IMR-90 (cell line): ENCODE measurements at regions not wholly inside any gene's neighbourhood (a gene's known extent, or its start where the extent isn't known, plus 50 kb on each side); places are given as distances from the start of the nearest gene placed in this dataset.

Experiments
- ATAC-seq: fragments of 200-7000 bp; cut with Tn5 transposase; 2 replicates; pipeline ENCODE4 v1.9.1; 2020; ENCODE audit warnings: low read depth, mild to moderate bottlenecking, moderate library complexity
- BruUV-seq: library from RNA; stranded (reverse); fragments of 400-500 nt; replicated peaks from 2 replicates; lab custom pipeline; 2021; lab: Mats Ljungman, UMichigan
- CTCF ChIA-PET: fragments of 300-600 bp; formaldehyde crosslinking; extraction: SDS; loops from one replicate; lab custom pipeline; 2021; ENCODE audit warnings: antibody characterized with exemption; lab: Yijun Ruan, JAX
- POLR2A ChIA-PET: fragments of 300-600 bp; sonication (Branson Sonifier 250); formaldehyde crosslinking; loops from one replicate; lab custom pipeline; 2022; ENCODE audit warnings: antibody characterized with exemption; ENCODE audit not compliant: unreplicated experiment; lab: Charles Lee
- DNase-seq: peaks from one replicate; pipeline ENCODE4 v3.0.0; 2013
- H2AFZ ChIP-seq: replicated peaks from 2 replicates; pipeline ENCODE3; 2013; ENCODE audit warnings: low read length, mild to moderate bottlenecking; ENCODE audit not compliant: poor library complexity
- H2AK5ac ChIP-seq: 2 replicates; pipeline ENCODE4 v1.6.1; 2013; ENCODE audit warnings: low read depth, low read length, inconsistent platforms
- H2AK9ac ChIP-seq: replicated peaks from 2 replicates; pipeline ENCODE3; 2013; ENCODE audit warnings: mild to moderate bottlenecking, low read depth, low read length, moderate library complexity; ENCODE audit not compliant: poor library complexity
- H2BK120ac ChIP-seq: 2 replicates; pipeline ENCODE4 v1.6.1; 2013; ENCODE audit warnings: low read depth, low read length, inconsistent platforms
- H2BK15ac ChIP-seq: 3 replicates; pipeline ENCODE4 v1.6.1; 2013; ENCODE audit warnings: low read depth, low read length, inconsistent platforms
- H2BK20ac ChIP-seq: 2 replicates; pipeline ENCODE4 v1.6.1; 2013; ENCODE audit warnings: low read depth, mild to moderate bottlenecking, inconsistent platforms, low read length, moderate library complexity
- H2BK5ac ChIP-seq: 2 replicates; pipeline ENCODE4 v1.6.1; 2013; ENCODE audit warnings: mild to moderate bottlenecking, low read depth, low read length, inconsistent platforms; ENCODE audit not compliant: poor library complexity, severe bottlenecking
- H3K14ac ChIP-seq: replicated peaks from 2 replicates; pipeline ENCODE4 v1.6.1; 2013; ENCODE audit warnings: low read depth, low read length, inconsistent platforms
- H3K18ac ChIP-seq: 2 replicates; pipeline ENCODE4 v1.6.1; 2013; ENCODE audit warnings: low read depth, low read length, control low read depth
- H3K23ac ChIP-seq: 2 replicates; pipeline ENCODE4 v1.6.1; 2013; ENCODE audit warnings: low read depth, low read length, inconsistent platforms
- H3K27ac ChIP-seq: 2 replicates; pipeline ENCODE4 v1.5.1; 2013; ENCODE audit warnings: mild to moderate bottlenecking, control low read depth, low read length; ENCODE audit not compliant: insufficient read depth
- H3K27me3 ChIP-seq: 2 replicates; pipeline ENCODE4 v1.6.1; 2013; ENCODE audit warnings: low read length; ENCODE audit not compliant: control insufficient read depth, insufficient read depth
- H3K36me3 ChIP-seq: 2 replicates; pipeline ENCODE4 v1.6.1; 2013; ENCODE audit warnings: low read length, mixed read lengths; ENCODE audit not compliant: control insufficient read depth, insufficient read depth
- H3K4ac ChIP-seq: 2 replicates; pipeline ENCODE4 v1.6.1; 2013; ENCODE audit warnings: low read depth, low read length, inconsistent platforms
- H3K4me1 ChIP-seq: 2 replicates; pipeline ENCODE4 v1.6.1; 2013; ENCODE audit warnings: low read length, mixed read lengths; ENCODE audit not compliant: control insufficient read depth, insufficient read depth
- H3K4me2 ChIP-seq: 2 replicates; pipeline ENCODE4 v1.6.1; 2013; ENCODE audit warnings: low read depth, mild to moderate bottlenecking, control low read depth, low read length, moderate library complexity
- H3K4me3 ChIP-seq: 2 replicates; pipeline ENCODE4 v1.5.1; 2013; ENCODE audit warnings: low read depth, mild to moderate bottlenecking, control low read depth, low read length, moderate library complexity; ENCODE audit not compliant: insufficient read depth
- H3K56ac ChIP-seq: 2 replicates; pipeline ENCODE4 v1.6.1; 2013; ENCODE audit warnings: low read length, inconsistent platforms; ENCODE audit not compliant: insufficient read depth; ENCODE audit errors: extremely low read depth
- H3K79me1 ChIP-seq, 2 experiments: 2 replicates each; pipeline ENCODE4 v1.6.1; 2013; ENCODE audit warnings: low read length in 2 of 2, inconsistent platforms in 1 of 2, low read depth in 1 of 2
- H3K9ac ChIP-seq: 2 replicates; pipeline ENCODE4 v1.6.1; 2013; ENCODE audit warnings: low read depth, low read length, control low read depth
- H3K9me1 ChIP-seq: 2 replicates; pipeline ENCODE4 v1.6.1; 2013; ENCODE audit warnings: low read length, inconsistent platforms; ENCODE audit not compliant: insufficient read depth
- H3K9me3 ChIP-seq: 2 replicates; pipeline ENCODE4 v1.6.1; 2013; ENCODE audit warnings: low read length; ENCODE audit not compliant: control insufficient read depth, insufficient read depth
- H4K20me1 ChIP-seq: 2 replicates; pipeline ENCODE4 v1.6.1; 2013; ENCODE audit warnings: low read length, inconsistent platforms; ENCODE audit not compliant: insufficient read depth
- H4K5ac ChIP-seq: 2 replicates; pipeline ENCODE4 v1.6.1; 2013; ENCODE audit warnings: mild to moderate bottlenecking, low read depth, low read length, control low read depth
- H4K8ac ChIP-seq, 2 experiments: 2 replicates each; pipeline ENCODE4 v1.6.1; 2013; ENCODE audit warnings: low read depth in 2 of 2, low read length in 2 of 2, control low read depth in 1 of 2, inconsistent platforms in 1 of 2
- H4K91ac ChIP-seq: 2 replicates; pipeline ENCODE4 v1.6.1; 2013; ENCODE audit warnings: low read depth, low read length, inconsistent platforms; ENCODE audit not compliant: insufficient read depth
- BHLHE40 ChIP-seq: fragments of 150-350 bp; IDR thresholded peaks from 2 replicates; pipeline ENCODE4 v1.6.1; 2016; ENCODE audit warnings: mild to moderate bottlenecking, low read depth, low read length
- MXI1 ChIP-seq: IDR thresholded peaks from 2 replicates; pipeline ENCODE4 v1.6.1; 2012; ENCODE audit warnings: low read depth, mild to moderate bottlenecking, low read length, moderate library complexity, borderline replicate concordance
- RCOR1 ChIP-seq: IDR thresholded peaks from 2 replicates; pipeline ENCODE4 v1.6.1; 2012; ENCODE audit warnings: mild to moderate bottlenecking, low read length, improper control_type of control experiment; ENCODE audit not compliant: insufficient replicate concordance
- RFX5 ChIP-seq: IDR thresholded peaks from 2 replicates; pipeline ENCODE4 v1.8.0; 2012; ENCODE audit warnings: low read depth, mild to moderate bottlenecking, low read length, moderate library complexity
- SMC3 ChIP-seq: fragments of 150-350 bp; IDR thresholded peaks from 2 replicates; pipeline ENCODE4 v1.6.1; 2016; ENCODE audit warnings: low read depth, mild to moderate bottlenecking, antibody characterized with exemption, low read length, moderate library complexity
- WGBS, 2 experiments: methylation state at CpG; one replicate each; pipeline versions ENCODE4 v1.1.5 to v1.1.7; 2013; ENCODE audit warnings: missing lambda C conversion rate in 2 of 2; ENCODE audit not compliant: insufficient read length in 1 of 2; ENCODE audit errors: extremely low coverage in 2 of 2; 5-methylcytosine and 5-hydroxymethylcytosine counted together
- dilution Hi-C: fragments of 300-500 bp; cut with HindIII; formaldehyde crosslinking; loops from one replicate; pipeline ENCODE4 v1.14.3; 2018; ENCODE audit warnings: low sequenced_read_pairs; ENCODE audit not compliant: unreplicated experiment
- in situ Hi-C: fragments of 300-500 bp; cut with MboI; formaldehyde crosslinking; loops from 3 replicates; pipeline ENCODE4 v1.14.3; 2019; ENCODE audit warnings: low sequenced_read_pairs, inconsistent platforms, mixed read lengths
- intact Hi-C: fragments of 100-400 bp; cut with micrococcal nuclease; formaldehyde crosslinking; loops from 2 replicates; pipeline ENCODE4 v1.10.0; 2022
- TF ChIP-seq, protein P1 (sequence below): fragments of 150-350 bp; IDR thresholded peaks from 2 replicates; pipeline ENCODE4 v1.6.1; 2016; ENCODE audit warnings: low read depth, mild to moderate bottlenecking, low read length, moderate library complexity, borderline replicate concordance
- TF ChIP-seq, protein P2 (sequence below): conservative IDR thresholded peaks from 2 replicates; pipeline ENCODE4 v1.5.1; 2012; ENCODE audit warnings: mild to moderate bottlenecking, low read depth, low read length, improper control_type of control experiment

DNA sequence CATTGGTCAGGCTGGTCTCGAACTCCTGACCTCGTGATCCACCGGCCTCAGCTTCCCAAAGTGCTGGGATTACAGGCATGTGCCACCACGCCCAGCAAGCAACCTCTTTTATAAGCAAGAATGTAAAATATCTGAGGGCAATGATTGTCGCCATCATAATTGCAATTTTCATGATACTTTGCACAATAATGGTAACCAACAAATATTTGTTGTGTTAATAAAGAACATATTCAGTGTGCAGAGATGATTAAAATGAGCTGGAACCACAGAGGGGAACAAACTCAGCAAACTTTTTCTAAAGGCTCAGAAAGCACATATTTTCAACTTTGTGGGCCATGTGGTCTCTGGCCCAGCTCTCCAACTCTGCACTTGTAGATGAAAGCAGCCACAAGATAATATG, 115.2 kb upstream of the SIX2 start:
- WGBS, 2 experiments = no CpG with 5 or more reads among the region's 5 CpGs
- in situ Hi-C loops = no loop called here
- peaks cover 17% of the 10 kb centered on the region for H3K4me1 ChIP-seq
- peaks cover 8% of the 10 kb centered on the region; the same call in 1 of the 2 replicates for H3K9me1 ChIP-seq
- H3K4me3 ChIP-seq = no peak overlapping the region
- H3K9me3 ChIP-seq = no peaks in the 10 kb centered on the region
- no TSS peak for BruUV-seq
- ChIA-PET POLR2A (no interaction called here), CTCF (no interaction called here)
- H2AK9ac ChIP-seq = no peak overlapping the region
- no peak overlapping the region for H2AK5ac ChIP-seq
- dilution Hi-C loops = no loop called here
- no peak overlapping the region for H2BK15ac ChIP-seq
- no peak overlapping the region for H2BK20ac ChIP-seq
- peaks cover 11% of the 10 kb centered on the region for H3K27me3 ChIP-seq
- H4K5ac ChIP-seq = no peak overlapping the region
- no peak for DNase-seq
- H3K4ac ChIP-seq = no peak overlapping the region
- H3K23ac ChIP-seq = no peak overlapping the region
- H3K9ac ChIP-seq = no peak overlapping the region
- no peak overlapping the region for H3K27ac ChIP-seq
- peaks cover 3% of the 10 kb centered on the region; the same call in 1 of the 2 replicates for H4K20me1 ChIP-seq
- no peak overlapping the region for H3K18ac ChIP-seq
- no peak overlapping the region for H2AFZ ChIP-seq
- H3K56ac ChIP-seq = no peak overlapping the region
- no peak overlapping the region for H4K91ac ChIP-seq
- H3K79me1 ChIP-seq = no peaks in the 10 kb centered on the region
- no peak for TF ChIP-seq MXI1
- TF ChIP-seq RFX5 = no peak
- TF ChIP-seq RCOR1 = no peak
- no peak for TF ChIP-seq BHLHE40
- no peak for TF ChIP-seq SMC3
- TF ChIP-seq, protein P1, sequence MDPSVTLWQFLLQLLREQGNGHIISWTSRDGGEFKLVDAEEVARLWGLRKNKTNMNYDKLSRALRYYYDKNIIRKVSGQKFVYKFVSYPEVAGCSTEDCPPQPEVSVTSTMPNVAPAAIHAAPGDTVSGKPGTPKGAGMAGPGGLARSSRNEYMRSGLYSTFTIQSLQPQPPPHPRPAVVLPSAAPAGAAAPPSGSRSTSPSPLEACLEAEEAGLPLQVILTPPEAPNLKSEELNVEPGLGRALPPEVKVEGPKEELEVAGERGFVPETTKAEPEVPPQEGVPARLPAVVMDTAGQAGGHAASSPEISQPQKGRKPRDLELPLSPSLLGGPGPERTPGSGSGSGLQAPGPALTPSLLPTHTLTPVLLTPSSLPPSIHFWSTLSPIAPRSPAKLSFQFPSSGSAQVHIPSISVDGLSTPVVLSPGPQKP = no peak
- TF ChIP-seq, protein P2, sequence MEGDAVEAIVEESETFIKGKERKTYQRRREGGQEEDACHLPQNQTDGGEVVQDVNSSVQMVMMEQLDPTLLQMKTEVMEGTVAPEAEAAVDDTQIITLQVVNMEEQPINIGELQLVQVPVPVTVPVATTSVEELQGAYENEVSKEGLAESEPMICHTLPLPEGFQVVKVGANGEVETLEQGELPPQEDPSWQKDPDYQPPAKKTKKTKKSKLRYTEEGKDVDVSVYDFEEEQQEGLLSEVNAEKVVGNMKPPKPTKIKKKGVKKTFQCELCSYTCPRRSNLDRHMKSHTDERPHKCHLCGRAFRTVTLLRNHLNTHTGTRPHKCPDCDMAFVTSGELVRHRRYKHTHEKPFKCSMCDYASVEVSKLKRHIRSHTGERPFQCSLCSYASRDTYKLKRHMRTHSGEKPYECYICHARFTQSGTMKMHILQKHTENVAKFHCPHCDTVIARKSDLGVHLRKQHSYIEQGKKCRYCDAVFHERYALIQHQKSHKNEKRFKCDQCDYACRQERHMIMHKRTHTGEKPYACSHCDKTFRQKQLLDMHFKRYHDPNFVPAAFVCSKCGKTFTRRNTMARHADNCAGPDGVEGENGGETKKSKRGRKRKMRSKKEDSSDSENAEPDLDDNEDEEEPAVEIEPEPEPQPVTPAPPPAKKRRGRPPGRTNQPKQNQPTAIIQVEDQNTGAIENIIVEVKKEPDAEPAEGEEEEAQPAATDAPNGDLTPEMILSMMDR = no peak
- no peak overlapping the region for H4K8ac ChIP-seq
- intact Hi-C loops = loop anchor here (10.0 kb wide), 1 partner anchor 210 kb away; no protein-coding TSS in a partner anchor
- H3K36me3 ChIP-seq = no peaks in the 10 kb centered on the region
- no peak overlapping the region for H3K4me2 ChIP-seq
- H2BK5ac ChIP-seq = no peak overlapping the region
- no peak for ATAC-seq
- no peak overlapping the region for H2BK120ac ChIP-seq
- no peak overlapping the region for H3K14ac ChIP-seq
